Cerebellar nuclear complex (tissue), 1 donor: ENCODE measurements at regions not wholly inside any gene's neighbourhood (a gene's known extent, or its start where the extent isn't known, plus 50 kb on each side); places are given as distances from the start of the nearest gene placed in this dataset.

ENCODE experiments used
- DNase-seq, 2 experiments: peaks; one replicate each; lab custom pipeline; 2025; lab: John Stamatoyannopoulos, UW

- DNase-seq, result no peak
These were observed 364.1 kb downstream of the GATA3 start for GRCh38 chr10:8418631-8419030.

- no peak for DNase-seq
These were observed 365.7 kb downstream of the GATA3 start for GRCh38 chr10:8420182-8420581.

GRCh38 chr10:8424555-8425211 is 370.2 kb downstream of the GATA3 start:
- DNase-seq, result no peak

- no peak for DNase-seq
These were observed 374.2 kb downstream of the GATA3 start for GRCh38 chr10:8428654-8429053.

GRCh38 chr10:8430321-8430720 is 375.8 kb downstream of the GATA3 start:
- no peak for DNase-seq

GRCh38 chr10:8431511-8431910 is 377.0 kb downstream of the GATA3 start:
- no peak for DNase-seq

- no peak for DNase-seq
These were observed 380.9 kb downstream of the GATA3 start for GRCh38 chr10:8435186-8436055.

GRCh38 chr10:8437896-8438295 is 383.4 kb downstream of the GATA3 start:
- no peak for DNase-seq

GRCh38 chr10:8438603-8439002 is 384.1 kb downstream of the GATA3 start:
- no peak for DNase-seq

GRCh38 chr10:8439040-8439439 is 384.6 kb downstream of the GATA3 start:
- DNase-seq, result no peak

GRCh38 chr10:8444630-8445029 is 390.1 kb downstream of the GATA3 start:
- DNase-seq, result no peak

- DNase-seq, result no peak
These were observed 390.9 kb downstream of the GATA3 start for GRCh38 chr10:8445353-8445752.

GRCh38 chr10:8449909-8450308 is 395.4 kb downstream of the GATA3 start:
- DNase-seq, result no peak

GRCh38 chr10:8453587-8453986 is 399.1 kb downstream of the GATA3 start:
- no peak for DNase-seq

- DNase-seq, result no peak
These were observed 399.9 kb downstream of the GATA3 start for GRCh38 chr10:8454357-8454756.

- no peak for DNase-seq
These were observed 400.7 kb downstream of the GATA3 start for GRCh38 chr10:8455181-8455580.

GRCh38 chr10:8456386-8456785 is 401.9 kb downstream of the GATA3 start:
- DNase-seq, result no peak

GRCh38 chr10:8460626-8461025 is 406.1 kb downstream of the GATA3 start:
- no peak for DNase-seq

GRCh38 chr10:8462565-8462964 is 408.1 kb downstream of the GATA3 start:
- no peak for DNase-seq

- no peak for DNase-seq
These were observed 409.4 kb downstream of the GATA3 start for GRCh38 chr10:8463853-8464252.

GRCh38 chr10:8468477-8468876 is 414.0 kb downstream of the GATA3 start:
- no peak for DNase-seq

- DNase-seq, result no peak
These were observed 418.7 kb downstream of the GATA3 start for GRCh38 chr10:8473205-8473604.

GRCh38 chr10:8477300-8477699 is 422.8 kb downstream of the GATA3 start:
- no peak for DNase-seq
